ENCODE measurements at regions not wholly inside any gene's neighbourhood (a gene's known extent, or its start where the extent isn't known, plus 50 kb on each side); places are given as distances from the start of the nearest gene placed in this dataset.

DNA sequence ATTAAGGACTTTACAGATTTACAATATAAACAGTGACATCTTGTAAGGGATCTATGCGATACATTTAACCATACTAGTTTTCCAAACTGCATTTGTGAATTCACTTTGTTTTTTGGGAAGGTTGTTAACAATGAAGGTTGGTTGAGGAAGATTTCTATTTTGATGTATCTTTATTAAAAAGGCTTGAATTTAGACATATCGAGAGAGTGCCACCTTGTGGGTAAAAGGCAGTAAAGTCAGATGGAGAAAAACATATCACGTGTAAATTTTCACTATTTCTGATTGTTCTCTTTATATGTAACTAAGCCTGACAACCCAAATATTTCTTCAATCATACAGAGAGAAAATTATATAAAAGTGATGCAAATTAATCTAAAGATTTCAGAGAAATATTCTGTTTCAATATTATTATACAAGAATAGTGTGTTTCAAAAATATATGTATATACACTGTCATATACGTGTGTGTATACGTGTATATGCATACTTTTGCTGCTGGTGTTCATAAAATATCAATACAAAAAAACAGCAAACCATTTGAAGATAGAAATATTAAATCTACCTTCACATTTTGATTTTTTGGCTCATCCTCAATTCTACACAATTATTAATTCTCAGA lies 988.6 kb downstream of the SORCS1 start:
- TF ChIP-seq EZH2phosphoT487 (IDR thresholded peaks at IDR 0.05; ENCODE audit: unreplicated experiment) (no peak), CTCF (conservative IDR thresholded peaks at IDR 0.05; ENCODE audit: low read depth in 2 of 2) (peak; percentile 58 to 77), POLR2AphosphoS5 (IDR thresholded peaks at IDR 0.05; ENCODE audit: low read depth) (no peak), REST (IDR thresholded peaks at IDR 0.05; ENCODE audit: unreplicated experiment) (no peak), JUNB (IDR thresholded peaks at IDR 0.05; ENCODE audit: unreplicated experiment) (no peak), ZNF114 (CRISPR knock-in tag; IDR thresholded peaks at IDR 0.05) (no peak), EZH2 (IDR thresholded peaks at IDR 0.05; ENCODE audit: low read depth, unreplicated experiment) (no peak)

All from GM23338 (cell line).